GM21390 (cell line): ENCODE measurements at regions not wholly inside any gene's neighbourhood (a gene's known extent, or its start where the extent isn't known, plus 50 kb on each side); places are given as distances from the start of the nearest gene placed in this dataset.

Experiments used
- ATAC-seq: cut with Tn5 transposase; IDR thresholded peaks from one replicate; pipeline ENCODE4 v1.9.1; 2021; ENCODE audit not compliant: unreplicated experiment

DNA sequence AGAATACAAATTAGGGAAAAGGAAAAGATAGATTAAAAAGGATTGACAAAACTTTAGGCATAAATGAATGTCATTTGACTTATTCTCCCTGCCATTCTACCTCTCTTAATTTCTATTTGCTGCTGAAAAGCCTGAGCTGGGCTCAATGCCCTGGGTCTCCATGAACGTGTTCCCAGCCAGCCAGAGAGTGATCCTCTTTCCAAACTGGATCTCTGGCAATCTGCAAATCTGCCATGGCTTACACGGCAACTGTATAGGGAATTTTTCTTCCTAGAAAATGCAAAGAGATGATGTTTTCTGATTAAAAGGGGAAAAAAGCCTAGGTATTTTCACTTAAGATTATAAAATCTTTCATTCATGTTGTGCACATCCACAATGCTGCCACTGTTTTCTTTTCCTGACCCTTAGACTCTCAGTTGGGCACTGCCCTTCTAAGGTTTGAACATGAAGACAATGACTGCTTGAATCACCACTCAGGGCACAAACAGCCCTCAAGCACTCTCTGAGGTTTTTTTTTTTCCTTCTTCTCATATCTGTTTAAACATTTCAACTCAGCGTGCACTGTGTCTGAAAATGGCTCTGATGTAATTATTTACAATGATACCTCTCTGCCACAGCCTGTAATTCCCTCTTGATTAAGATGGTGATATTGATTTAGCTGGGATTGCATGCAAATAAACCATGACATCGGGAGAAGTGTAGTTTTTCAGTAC lies 60.3 kb downstream of the DACT1 start:
- ATAC-seq, result no peak

DNA sequence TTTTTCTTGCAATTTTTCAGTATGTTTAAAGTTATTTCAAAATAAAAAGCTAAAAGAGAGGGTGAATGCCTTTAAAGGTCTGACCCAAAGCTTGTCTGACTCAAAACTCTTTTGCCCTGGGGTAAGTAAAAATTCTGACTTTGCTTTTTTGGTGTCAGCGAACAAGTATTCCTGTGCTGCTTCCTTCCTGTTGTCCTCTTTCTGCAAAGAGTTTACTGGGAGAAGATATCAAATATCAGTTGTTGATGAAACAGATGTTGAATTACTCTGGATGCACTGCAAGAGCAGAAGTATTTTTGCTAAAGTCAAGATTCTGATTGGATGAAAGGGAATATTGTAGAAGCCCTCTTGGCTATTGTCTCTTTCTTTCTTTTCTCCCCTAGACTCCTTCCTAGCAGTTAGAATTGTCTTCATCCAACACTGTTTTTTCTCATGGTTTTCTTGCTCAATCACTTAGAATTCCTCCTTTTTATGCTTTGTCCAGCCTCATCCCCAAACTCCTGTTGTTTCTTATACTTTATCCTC lies 62.0 kb downstream of the DACT1 start:
- ATAC-seq, result no peak

DNA sequence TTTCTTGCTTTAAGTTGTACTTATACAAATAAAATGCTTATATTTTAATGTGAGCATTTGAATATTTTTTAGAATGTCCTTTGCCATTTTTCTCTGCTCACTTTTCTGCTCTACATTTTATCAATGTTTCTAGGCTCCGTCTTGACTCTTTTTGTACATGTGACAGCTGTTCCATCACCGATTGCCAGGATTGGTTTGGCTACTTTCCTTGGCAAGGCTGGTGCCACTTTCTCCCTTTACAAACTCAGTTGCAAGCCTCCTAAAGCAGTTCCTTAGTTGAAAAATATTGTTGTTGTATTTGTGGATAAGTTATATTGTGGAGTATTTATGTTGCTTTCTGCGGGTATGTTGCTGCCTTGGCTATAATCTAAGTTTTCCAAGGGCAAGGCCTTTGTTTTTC lies 63.4 kb downstream of the DACT1 start:
- ATAC-seq, result no peak

DNA sequence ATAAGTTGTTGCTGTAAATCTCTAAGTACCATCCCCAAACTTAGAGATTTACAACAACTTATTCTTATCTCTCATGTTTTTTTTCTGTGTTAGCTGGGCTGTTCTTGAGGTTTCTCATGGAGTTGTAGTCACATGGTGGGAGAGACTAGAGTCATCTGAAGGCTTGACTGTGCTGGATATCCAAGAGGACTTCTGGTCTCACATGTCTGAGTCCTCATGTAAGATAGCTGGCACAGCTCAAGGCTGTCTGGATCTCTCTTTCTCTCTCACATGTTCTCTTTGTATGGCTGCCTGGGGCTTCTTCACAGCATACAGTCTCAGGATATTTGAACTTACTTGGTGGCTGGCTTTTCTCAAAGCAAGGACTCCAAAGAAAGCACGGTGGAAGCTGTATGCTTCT lies 63.8 kb downstream of the DACT1 start:
- no peak for ATAC-seq

DNA sequence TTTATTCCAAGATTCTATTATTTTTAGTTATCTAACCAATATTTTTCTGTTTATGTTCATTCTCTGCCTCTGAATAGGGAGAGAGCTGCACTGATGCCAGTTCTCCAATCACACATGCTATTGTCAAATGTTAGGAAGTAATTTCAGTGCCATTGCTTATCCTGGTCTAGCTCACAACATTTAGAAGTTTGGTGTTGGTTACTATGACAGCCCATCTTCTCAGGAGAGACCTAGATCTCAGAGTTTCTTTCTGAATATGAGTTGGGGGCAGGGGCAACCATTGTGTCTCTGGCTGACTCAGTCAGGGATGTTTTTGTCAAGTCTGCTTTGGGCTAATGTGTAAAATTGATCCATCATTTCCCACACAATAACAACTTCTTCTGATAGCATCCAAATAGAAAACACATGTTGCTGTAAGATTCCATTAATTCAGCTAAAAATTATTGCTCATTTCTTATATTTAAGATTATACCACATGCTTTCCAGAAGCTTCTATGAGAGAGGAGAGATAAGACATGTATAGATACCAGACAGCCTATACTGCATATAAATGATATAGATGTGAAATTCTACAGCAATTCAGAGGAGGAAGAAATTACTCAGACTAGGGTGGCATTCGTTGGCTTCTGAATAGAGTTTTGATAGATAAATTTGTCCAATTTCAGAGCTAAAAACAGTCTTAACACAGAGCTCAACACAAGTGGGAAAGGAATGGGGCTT lies 64.8 kb downstream of the DACT1 start:
- ATAC-seq, result no peak

DNA sequence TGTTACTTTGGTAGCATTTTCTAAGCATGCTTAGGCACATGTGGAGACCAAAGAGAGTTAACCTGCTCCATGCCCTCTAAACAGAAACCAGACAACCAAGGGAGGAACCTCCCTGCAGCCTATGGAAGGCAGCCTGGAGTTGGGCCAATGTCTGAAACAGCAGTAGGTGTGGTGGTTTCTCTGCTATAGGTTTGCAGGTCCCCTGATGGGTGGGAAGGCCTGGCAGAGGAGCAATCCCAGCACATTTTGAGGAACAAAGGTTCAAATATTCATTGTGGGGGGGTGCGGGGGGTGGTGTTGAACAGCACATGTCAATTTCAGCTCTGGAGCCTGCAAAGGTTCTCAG lies 65.4 kb downstream of the DACT1 start:
- ATAC-seq, result no peak

DNA sequence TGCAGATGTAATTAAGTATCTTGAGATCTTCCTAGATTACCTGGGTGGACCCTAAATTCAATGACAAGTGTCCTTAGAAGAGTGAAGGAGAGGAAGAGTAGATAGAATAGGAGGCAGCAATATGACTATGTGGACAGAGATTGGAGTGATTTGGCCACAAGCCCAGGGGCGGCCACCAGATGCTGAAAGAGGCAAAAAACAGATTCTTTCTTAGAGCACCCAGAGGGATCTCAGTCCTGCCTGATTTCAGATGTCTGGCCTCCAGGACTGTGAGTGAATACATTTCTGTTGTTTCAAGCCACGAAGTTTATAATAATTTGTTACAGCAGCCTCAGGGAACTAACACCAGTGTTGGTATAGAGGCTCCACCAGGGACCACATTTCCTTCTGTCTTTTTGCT lies 67.3 kb downstream of the DACT1 start:
- no peak for ATAC-seq

DNA sequence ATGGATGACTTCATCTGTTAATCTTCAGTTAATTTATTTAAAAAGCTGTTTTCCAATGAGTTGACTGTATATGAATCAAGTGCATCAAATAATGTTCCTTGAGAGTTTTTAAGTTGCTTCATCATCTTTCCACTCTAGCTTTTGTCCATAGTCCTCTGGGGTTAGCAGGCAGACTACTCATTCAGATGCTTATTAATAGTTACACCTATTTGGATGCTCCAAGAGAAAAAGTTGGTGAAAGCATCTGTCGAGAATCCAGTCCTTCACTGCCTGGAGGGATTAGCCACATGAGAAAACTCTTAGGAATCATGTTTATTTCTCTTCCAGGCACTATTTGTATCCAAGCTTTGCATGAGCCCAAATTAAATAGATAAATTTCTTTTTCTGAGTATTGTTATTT lies 70.2 kb downstream of the DACT1 start:
- ATAC-seq, result no peak

DNA sequence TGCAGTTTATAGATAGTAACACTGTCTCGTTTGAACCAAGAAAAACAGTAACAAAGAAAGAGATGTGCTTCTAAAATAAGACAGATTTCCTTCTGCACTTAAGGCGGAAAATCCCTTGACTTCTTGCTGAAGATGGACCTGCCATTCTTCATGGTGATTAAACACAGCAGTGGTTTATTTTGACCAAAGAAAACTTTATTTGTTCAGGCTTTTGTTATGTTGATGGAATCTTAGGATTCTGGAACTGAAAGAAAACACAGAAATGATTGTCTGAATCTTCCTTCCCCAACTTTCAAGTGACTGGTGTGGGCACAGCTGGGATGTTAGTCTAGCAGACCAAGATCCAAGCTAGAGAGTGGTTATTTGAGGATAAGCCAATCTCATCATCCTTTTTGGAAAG lies 72.2 kb downstream of the DACT1 start:
- ATAC-seq, result no peak

DNA sequence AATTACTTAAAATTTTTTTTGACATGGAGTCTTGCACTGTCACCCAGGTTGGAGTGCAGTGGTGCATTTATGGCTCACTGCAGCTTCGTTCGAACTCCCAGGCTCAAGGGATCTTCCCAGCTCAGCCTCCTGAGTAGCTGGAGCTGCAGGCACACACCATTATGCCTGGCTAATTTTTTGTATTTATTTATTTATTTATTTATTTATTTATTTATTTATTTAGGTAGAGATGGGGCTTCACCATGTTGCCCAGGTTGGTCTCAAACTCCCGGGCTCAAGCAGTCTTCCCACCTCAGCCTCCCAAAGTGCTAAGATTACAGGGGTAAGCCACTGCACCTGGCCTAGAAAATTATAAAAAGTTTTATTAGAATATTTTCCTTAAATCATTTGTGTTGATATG lies 73.6 kb downstream of the DACT1 start:
- no peak for ATAC-seq

DNA sequence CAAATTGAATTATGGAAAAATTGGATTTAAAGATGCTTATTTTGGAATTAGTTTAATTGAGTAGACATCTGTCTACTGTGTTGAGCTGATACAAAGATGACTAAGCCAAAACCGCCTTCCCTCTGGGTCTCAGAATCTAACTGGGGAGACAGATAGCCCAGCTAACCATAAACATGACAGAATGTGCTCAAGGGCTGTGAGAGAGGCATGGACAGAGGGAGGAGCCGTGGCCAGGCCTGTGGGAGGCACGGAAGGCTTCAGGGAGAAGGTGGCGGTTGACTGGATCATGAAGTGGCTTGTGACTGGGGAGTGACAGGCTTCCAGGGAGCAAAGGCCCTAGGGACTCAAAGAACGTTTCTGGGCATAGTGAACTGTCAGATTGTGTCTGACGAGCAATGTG lies 74.6 kb downstream of the DACT1 start:
- ATAC-seq, result no peak

DNA sequence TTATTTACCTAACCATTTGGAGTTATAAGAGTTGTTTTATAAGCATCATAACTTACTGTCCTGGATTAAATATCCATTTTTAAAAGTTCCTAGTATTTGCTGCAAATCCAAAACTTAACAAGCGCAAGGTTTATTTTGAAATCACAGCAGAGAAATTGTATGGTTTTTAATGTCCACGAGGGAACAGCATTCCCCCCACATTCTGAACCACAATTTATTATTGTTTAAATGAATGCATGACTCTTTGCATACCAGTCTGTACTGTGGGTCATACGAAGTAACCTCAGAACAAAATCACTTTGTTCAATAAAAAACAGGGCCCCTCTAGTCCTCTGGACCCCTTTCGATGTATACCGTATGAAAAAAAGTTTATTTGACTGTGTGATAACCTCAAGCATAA lies 75.9 kb downstream of the DACT1 start:
- ATAC-seq, result no peak

DNA sequence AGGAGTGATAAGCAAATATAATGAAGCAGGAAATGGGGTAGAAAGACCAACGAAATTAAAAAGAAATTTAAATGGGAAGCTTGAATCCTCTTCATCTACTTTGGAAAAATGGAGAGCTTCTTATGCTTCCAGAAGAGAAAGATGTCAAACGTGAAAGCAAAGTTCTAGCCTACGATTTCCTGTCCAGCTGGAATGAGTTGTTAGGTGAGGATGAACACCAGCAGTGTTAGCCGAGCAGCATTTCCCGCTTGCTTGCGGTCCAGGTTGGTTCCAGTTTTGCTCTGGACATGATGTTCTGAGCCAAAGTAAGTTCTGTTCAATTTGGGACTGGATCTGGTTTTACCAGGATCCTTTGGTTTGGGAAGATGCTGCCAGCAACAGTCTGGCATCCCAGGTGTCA lies 78.9 kb downstream of the DACT1 start:
- ATAC-seq, result no peak

DNA sequence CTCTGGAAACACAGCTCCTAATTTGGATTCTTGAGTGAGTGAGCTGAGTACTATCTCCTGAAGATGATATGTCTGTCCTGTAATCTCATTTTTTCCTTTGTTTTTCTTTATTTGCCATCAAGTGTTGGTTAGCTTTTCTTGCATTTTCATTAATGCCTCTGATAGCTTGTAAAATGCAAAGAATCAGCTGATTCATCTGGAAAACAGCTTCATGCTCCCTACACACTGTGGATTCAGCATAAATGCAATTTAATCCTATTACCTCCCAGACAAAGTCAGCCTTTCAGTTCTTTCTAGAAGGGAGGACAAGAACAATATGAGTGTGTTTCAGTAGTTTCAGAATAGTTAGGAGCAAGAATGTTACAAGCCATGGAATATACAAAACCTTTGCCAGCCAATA lies 79.4 kb downstream of the DACT1 start:
- ATAC-seq, result no peak

DNA sequence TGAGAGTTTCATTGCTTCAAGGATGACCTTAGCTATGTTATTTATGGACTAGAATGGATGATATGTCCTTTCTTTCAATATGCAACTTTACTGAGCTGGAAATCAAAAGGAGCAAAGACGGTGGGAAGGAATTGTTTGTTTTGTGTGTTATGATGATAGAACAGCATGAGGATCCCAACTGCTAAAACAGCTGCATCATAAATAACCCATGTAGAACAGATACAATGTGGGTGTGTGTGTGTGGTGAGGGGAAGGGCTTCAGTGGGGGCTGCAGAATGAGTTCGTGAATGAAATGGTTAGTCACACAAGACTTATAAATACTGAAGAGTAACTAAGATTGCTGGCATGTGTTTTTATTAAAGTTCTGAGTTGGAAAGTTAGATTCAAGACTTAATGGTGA lies 80.1 kb downstream of the DACT1 start:
- ATAC-seq, result no peak

DNA sequence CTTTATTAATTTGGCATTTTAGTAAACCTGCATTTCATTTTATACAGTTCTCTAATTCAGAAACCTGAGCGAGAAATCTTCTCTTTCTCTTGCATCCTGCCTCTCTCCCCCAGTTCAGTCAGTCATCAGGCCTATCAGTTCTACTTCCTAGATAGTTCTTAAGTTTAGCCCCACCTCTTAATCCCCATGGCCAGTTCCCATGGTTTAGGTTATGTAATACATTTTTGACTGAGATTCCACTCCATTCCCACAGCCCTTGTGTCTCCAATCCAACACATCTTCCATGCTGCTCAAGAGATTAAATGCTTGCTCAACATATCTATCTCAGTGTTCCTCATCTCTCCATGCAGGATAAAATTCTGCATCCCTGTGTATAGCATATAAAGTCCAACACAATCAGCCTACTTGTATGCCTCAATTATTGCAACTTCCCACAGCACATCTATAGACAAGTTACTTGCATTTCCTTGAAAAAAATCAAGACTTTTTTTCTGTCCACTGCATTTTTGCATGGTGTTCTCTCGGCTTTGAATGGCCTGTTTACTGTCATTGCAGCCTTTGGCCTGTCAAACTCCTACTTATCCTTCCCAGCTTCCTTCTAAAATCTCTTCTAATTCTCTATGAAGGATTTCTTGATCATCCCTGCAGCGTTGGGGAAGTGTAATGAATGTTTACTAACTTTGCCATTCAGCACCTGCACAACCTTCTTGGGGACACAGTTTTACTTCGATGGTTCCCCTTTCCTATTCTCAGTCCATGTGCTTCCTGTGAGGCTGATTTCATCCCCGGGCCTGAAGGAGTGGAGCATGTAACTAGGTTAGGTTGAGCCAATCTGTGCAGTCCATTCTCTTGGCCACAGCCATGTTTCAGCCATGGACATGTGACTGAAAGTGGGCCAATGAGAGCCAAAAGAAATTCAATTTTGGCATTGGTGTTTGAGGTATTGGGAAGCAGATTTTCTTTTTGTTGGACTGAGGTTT lies 80.8 kb downstream of the DACT1 start:
- no peak for ATAC-seq

DNA sequence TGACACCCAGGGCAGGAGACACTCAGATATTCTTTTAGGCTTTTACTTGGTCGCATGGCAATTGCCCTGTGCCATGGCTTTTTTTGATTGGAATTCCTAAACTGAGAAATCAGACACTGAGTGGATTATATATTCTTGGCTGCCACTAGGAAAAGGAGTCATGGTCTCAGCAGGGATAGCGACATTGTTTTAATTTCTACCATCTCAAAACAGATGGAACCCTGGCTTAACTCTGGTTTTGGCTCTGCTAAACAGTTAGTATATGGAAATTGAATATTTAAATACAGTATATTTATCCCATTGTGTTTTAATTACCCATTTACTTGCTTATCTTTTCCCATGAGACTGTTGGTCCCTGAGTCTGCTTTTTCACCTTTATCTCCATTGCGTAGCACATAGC lies 84.0 kb downstream of the DACT1 start:
- no peak for ATAC-seq

DNA sequence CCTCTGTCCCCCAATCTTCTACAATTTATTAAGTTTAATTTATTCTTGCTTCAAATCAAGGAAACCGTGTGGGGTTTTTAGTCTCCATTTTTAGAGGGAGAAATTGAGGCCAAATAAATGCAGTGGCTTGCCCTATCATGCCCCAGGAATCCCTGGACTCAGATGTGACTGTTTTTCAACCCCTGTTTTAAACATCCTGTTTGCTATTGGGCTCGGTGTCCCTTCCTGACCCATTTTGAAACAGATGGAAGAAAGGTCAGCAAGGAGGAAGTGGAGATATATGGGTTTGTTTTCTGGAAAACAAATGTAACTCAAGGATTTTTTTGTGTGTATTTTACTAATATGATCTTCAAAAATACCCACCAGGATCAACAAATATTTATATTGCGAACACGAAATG lies 84.7 kb downstream of the DACT1 start:
- no peak for ATAC-seq

DNA sequence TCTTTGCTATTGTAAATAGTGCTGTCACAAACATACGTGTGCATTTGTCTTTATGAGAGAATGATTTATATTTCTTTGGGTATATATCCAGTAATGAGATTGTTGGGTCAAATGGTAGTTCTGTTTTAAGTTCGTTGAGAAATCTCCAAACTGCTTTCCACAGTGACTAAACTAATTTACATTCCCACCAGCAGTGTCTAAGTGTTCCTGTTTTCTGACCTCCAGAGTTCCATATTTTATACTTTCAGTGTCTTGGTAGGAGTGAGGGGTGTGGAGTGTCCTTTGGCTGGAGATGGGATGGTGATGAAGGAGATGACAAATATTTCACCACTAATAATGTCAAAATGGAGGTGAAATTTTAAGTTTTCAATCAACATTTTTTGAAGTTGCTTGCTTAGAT lies 86.4 kb downstream of the DACT1 start:
- ATAC-seq, result no peak

DNA sequence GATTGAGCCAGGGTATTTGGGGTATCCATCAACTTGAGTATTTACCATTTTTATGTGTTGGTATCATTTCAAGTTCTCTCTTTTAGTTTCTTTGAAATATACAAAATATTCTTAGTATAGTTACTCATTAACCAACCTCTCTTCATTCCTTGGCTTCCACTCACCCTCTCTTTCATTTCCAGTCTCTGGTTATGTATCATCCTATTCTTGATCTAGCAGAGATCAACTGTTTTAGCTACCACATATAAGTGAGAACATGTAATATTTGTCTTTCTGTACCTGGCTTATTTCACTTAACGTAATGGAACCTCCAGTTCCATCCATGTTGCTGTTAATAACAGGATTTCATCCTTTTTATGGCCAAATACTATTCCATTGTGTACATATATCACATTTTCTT lies 86.9 kb downstream of the DACT1 start:
- ATAC-seq, result no peak

DNA sequence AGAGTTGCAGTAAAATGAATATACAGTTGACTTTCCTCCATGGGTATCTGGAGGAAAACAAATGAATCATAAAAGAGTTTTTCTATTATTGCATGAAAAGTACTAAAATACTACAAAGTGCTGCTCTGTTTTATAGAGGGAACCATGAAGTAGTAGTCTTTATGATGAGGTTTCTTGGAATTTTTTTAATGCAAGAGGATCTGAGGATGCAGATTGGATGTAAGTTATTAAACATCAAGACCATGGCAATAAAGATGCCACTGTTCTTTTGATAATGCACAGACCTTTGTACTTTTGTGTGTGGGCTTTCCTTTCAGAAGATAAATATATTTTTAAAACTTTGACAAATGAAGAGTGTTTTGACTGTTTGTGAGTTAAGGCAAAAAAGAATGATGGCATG lies 87.5 kb downstream of the DACT1 start:
- no peak for ATAC-seq

DNA sequence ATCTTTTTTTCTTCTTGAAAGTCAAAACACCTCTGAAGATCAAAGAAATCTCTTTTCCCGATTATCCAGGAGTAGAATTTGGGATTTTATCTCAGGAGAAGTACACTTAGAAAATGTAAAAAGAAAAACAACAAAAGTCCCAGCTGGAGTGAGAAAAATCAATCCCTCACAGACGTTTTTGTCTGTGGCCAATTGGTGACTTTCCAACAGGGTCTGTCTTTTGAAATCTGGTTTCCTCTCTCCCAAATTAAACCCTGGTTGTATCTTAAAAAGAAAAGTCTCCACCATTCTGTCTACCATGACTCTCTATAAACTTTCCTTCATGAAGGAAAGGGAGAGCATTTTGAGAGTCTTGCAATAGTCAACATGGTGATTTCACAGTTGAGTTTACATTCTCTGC lies 88.1 kb downstream of the DACT1 start:
- no peak for ATAC-seq
